HCT116 (cell line): ENCODE measurements at regions not wholly inside any gene's neighbourhood (a gene's known extent, or its start where the extent isn't known, plus 50 kb on each side); places are given as distances from the start of the nearest gene placed in this dataset.

Experiments used
- ATAC-seq: fragments of 200-7000 bp; cut with Tn5 transposase; 2 replicates; pipeline ENCODE4 v1.9.1; 2020; ENCODE audit warnings: mild to moderate bottlenecking, moderate library complexity
- BruUV-seq: library from RNA; stranded (reverse); fragments of 400-500 nt; replicated peaks from 2 replicates; lab custom pipeline; 2021; lab: Mats Ljungman, UMichigan
- CTCF ChIA-PET: fragments of 300-600 bp; sonication (Branson Sonifier 250); formaldehyde crosslinking; loops from one replicate; lab custom pipeline; 2021; ENCODE audit warnings: antibody characterized with exemption; lab: Charles Lee
- POLR2A ChIA-PET: fragments of 300-600, 350-600 bp; sonication (Branson Sonifier 250); formaldehyde crosslinking; loops from one replicate; lab custom pipeline; 2021; ENCODE audit warnings: antibody characterized with exemption; lab: Charles Lee
- RAD21 ChIA-PET, 2 experiments: fragments of 300-600 bp; sonication (Branson Sonifier 250); formaldehyde crosslinking; loops; one replicate each; lab custom pipeline; 2023; ENCODE audit warnings: low total read pairs in 2 of 2; ENCODE audit not compliant: uncharacterized antibody in 2 of 2, unreplicated experiment in 2 of 2, low non-redundant PET in 1 of 2; lab: Charles Lee
- DNase-seq: peaks from one replicate; pipeline ENCODE4 v3.0.0-alpha.2; 2010; ENCODE audit warnings: low read depth, low spot score
- H2AFZ ChIP-seq: fragments of 200-600 bp; shearing (Covaris generic), sonication (generic); 2 replicates; pipeline ENCODE4 v1.6.1; 2017; ENCODE audit warnings: low read depth, mixed run types, mixed read lengths, antibody characterized with exemption, low read length; ENCODE audit not compliant: poor library complexity, severe bottlenecking
- H3K27ac ChIP-seq: 2 replicates; pipeline ENCODE4 v1.5.1; 2012; ENCODE audit warnings: low read depth, low read length
- H3K27me3 ChIP-seq: fragments of 200-600 bp; sonication (generic); 2 replicates; pipeline ENCODE4 v1.6.1; 2016; ENCODE audit warnings: mixed run types, low read length, mixed read lengths; ENCODE audit not compliant: insufficient read depth
- H3K36me3 ChIP-seq, 2 experiments: fragments of 200-500 bp in 1 of 2; fragments of 200-600 bp in 1 of 2; sonication (Bioruptor generic) in 1 of 2; sonication (generic) in 1 of 2; 2 replicates each; pipeline versions ENCODE4 v1.5.1 to v1.6.1; 2014 to 2016; ENCODE audit warnings: low read length in 2 of 2, inconsistent platforms in 1 of 2, mixed read lengths in 1 of 2, mixed run types in 1 of 2; ENCODE audit not compliant: insufficient read depth in 2 of 2, control insufficient read depth in 1 of 2
- H3K4me1 ChIP-seq, 2 experiments: fragments of 200-600 bp in 1 of 2; sonication (generic) in 1 of 2; 2 replicates each; pipeline versions ENCODE4 v1.5.1 to v1.6.1; 2012 to 2017; ENCODE audit warnings: low read length in 2 of 2, inconsistent platforms in 1 of 2, mild to moderate bottlenecking in 1 of 2, mixed read lengths in 1 of 2, mixed run types in 1 of 2, moderate library complexity in 1 of 2; ENCODE audit not compliant: insufficient read depth in 2 of 2, control insufficient read depth in 1 of 2
- H3K4me2 ChIP-seq: fragments of 200-600 bp; sonication (generic); 2 replicates; pipeline ENCODE4 v1.6.1; 2017; ENCODE audit warnings: mixed run types, low read length, mixed read lengths
- H3K4me3 ChIP-seq, 2 experiments: fragments of 200-600 bp in 1 of 2; sonication (generic) in 1 of 2; replicated peaks in 1 of 2; 2 replicates each; pipeline ENCODE4 v1.5.1; 2011 to 2016; ENCODE audit warnings: low read length in 2 of 2, control low read depth in 1 of 2, low read depth in 1 of 2, mild to moderate bottlenecking in 1 of 2, mixed read lengths in 1 of 2, mixed run types in 1 of 2
- H3K79me2 ChIP-seq: fragments of 200-600 bp; sonication (generic); 2 replicates; pipeline ENCODE4 v1.6.1; 2017; ENCODE audit warnings: mild to moderate bottlenecking, mixed run types, low read length, moderate library complexity, mixed read lengths; ENCODE audit not compliant: insufficient read depth
- H3K9ac ChIP-seq: fragments of 200-600 bp; sonication (generic); 2 replicates; pipeline ENCODE4 v1.6.1; 2016; ENCODE audit warnings: low read length, mixed read lengths
- H3K9me2 ChIP-seq: fragments of 200-600 bp; sonication (generic), shearing (Covaris generic); 2 replicates; pipeline ENCODE4 v1.6.1; 2017; ENCODE audit warnings: mixed run types, mild to moderate bottlenecking, moderate library complexity; ENCODE audit not compliant: insufficient read depth
- H3K9me3 ChIP-seq, 2 experiments: fragments of 200-500 bp in 1 of 2; fragments of 200-600 bp in 1 of 2; sonication (Bioruptor generic) in 1 of 2; sonication (generic) in 1 of 2; 2 replicates each; pipeline ENCODE4 v1.6.1; 2014 to 2017; ENCODE audit warnings: low read length in 2 of 2, mixed read lengths in 2 of 2, inconsistent platforms in 1 of 2, low read depth in 1 of 2, mild to moderate bottlenecking in 1 of 2, mixed run types in 1 of 2, moderate library complexity in 1 of 2; ENCODE audit not compliant: control insufficient read depth in 1 of 2, insufficient read depth in 1 of 2
- H4K20me1 ChIP-seq: fragments of 200-600 bp; sonication (generic), shearing (Covaris generic); 2 replicates; pipeline ENCODE4 v1.6.1; 2017; ENCODE audit warnings: mixed run types, mild to moderate bottlenecking, moderate library complexity; ENCODE audit not compliant: insufficient read depth
- CBX3 ChIP-seq: IDR thresholded peaks from 2 replicates; pipeline ENCODE4 v1.6.1; 2012; ENCODE audit warnings: low read depth
- CEBPB ChIP-seq: IDR thresholded peaks from 2 replicates; pipeline ENCODE4 v1.6.1; 2012; ENCODE audit warnings: low read depth
- CTCF ChIP-seq, 3 experiments: fragments of 200-600 bp in 1 of 3; sonication (generic) in 1 of 3; IDR thresholded peaks in 2 of 3; conservative IDR thresholded peaks in 1 of 3; 2 replicates each; pipeline ENCODE4 v1.5.1; 2012 to 2017; ENCODE audit warnings: low read depth in 2 of 3, low read length in 2 of 3, antibody characterized with exemption in 1 of 3, borderline replicate concordance in 1 of 3, control low read depth in 1 of 3, mild to moderate bottlenecking in 1 of 3, mixed read lengths in 1 of 3, mixed run types in 1 of 3, moderate library complexity in 1 of 3; ENCODE audit not compliant: insufficient read depth in 1 of 3
- EGR1 ChIP-seq: IDR thresholded peaks from 2 replicates; pipeline ENCODE4 v1.6.1; 2012; ENCODE audit warnings: low read depth
- FOSL1 ChIP-seq: IDR thresholded peaks from 2 replicates; pipeline ENCODE4 v1.6.1; 2012; ENCODE audit warnings: low read depth
- JUND ChIP-seq: IDR thresholded peaks from 2 replicates; pipeline ENCODE4 v1.6.1; 2012
- RAD21 ChIP-seq: IDR thresholded peaks from 2 replicates; pipeline ENCODE4 v1.6.1; 2012; ENCODE audit warnings: low read depth, mild to moderate bottlenecking
- SIN3A ChIP-seq: IDR thresholded peaks from 2 replicates; pipeline ENCODE4 v1.6.1; 2012; ENCODE audit warnings: low read depth
- TCF7L2 ChIP-seq: IDR thresholded peaks from 2 replicates; pipeline ENCODE4 v1.7.0; 2011; ENCODE audit warnings: borderline replicate concordance, inconsistent platforms; ENCODE audit not compliant: insufficient read depth, insufficient read length; ENCODE audit errors: extremely low read depth
- YY1 ChIP-seq: IDR thresholded peaks from 2 replicates; pipeline ENCODE4 v1.6.1; 2011; ENCODE audit warnings: low read length, low read depth, moderate library complexity, mild to moderate bottlenecking; ENCODE audit not compliant: insufficient replicate concordance; ENCODE audit errors: extremely low read depth
- intact Hi-C: fragments of 100-400 bp; cut with micrococcal nuclease; formaldehyde crosslinking; loops from 2 replicates; pipeline ENCODE4 v1.10.0; 2022

GRCh38 chr6:17220040-17220910, 60.9 kb upstream of the RBM24 start:
- BruUV-seq: no TSS peak
- no peak overlapping the region for H2AFZ ChIP-seq
- H3K9ac ChIP-seq: no peak overlapping the region
- H4K20me1 ChIP-seq: no peaks in the 10 kb centered on the region
- H3K4me2 ChIP-seq: no peak overlapping the region
- DNase-seq (no peak), ATAC-seq (no peak)
- H3K79me2 ChIP-seq: no peaks in the 10 kb centered on the region
- no peak overlapping the region for H3K27ac ChIP-seq
- intact Hi-C loops: no loop called here
- CTCF ChIA-PET: no interaction called here
- H3K36me3 ChIP-seq: no peaks in the 10 kb centered on the region
- no peaks in the 10 kb centered on the region for H3K27me3 ChIP-seq
- H3K9me3 ChIP-seq: no peaks in the 10 kb centered on the region
- RAD21 ChIA-PET: no interaction called here
- no peak overlapping the region for H3K4me3 ChIP-seq
- no peak for TF ChIP-seq YY1
- TF ChIP-seq RAD21: no peak
- no peak for TF ChIP-seq CBX3
- no peak for TF ChIP-seq CTCF (IDR thresholded peaks at IDR 0.05 in 2 of 3, conservative IDR thresholded peaks at IDR 0.05 in 1 of 3; ENCODE audit: borderline replicate concordance in 1 of 3, insufficient read depth in 1 of 3, low read depth in 2 of 3, low read length in 2 of 3)
- no peak for TF ChIP-seq FOSL1
- TF ChIP-seq SIN3A: no peak
- no peak for TF ChIP-seq JUND
- TF ChIP-seq TCF7L2: no peak
- TF ChIP-seq EGR1: no peak
- TF ChIP-seq CEBPB: no peak
- POLR2A ChIA-PET: no interaction called here
- H3K9me2 ChIP-seq: no peaks in the 10 kb centered on the region
- H3K4me1 ChIP-seq: no peaks in the 10 kb centered on the region
